IPS DF 6.9 (cell line): ENCODE measurements at regions not wholly inside any gene's neighbourhood (a gene's known extent, or its start where the extent isn't known, plus 50 kb on each side); places are given as distances from the start of the nearest gene placed in this dataset.

Experiments
- DNase-seq: peaks from one replicate; pipeline ENCODE4 v3.0.0-alpha.2; 2013; ENCODE audit warnings: low read depth, low spot score
- H3K27ac ChIP-seq: one replicate; pipeline ENCODE4 v1.5.1; 2013; ENCODE audit warnings: low read length, control low read depth
- H3K27me3 ChIP-seq: 2 replicates; pipeline ENCODE4 v1.6.1; 2013; ENCODE audit warnings: mild to moderate bottlenecking, low read length; ENCODE audit not compliant: control insufficient read depth, insufficient read depth
- H3K36me3 ChIP-seq: 2 replicates; pipeline ENCODE4 v1.6.1; 2013; ENCODE audit warnings: low read length; ENCODE audit not compliant: control insufficient read depth, insufficient read depth
- H3K4me1 ChIP-seq: 2 replicates; pipeline ENCODE4 v1.6.1; 2013; ENCODE audit warnings: low read length; ENCODE audit not compliant: control insufficient read depth, insufficient read depth
- H3K4me3 ChIP-seq: 2 replicates; pipeline ENCODE4 v1.5.1; 2013; ENCODE audit warnings: mild to moderate bottlenecking, low read length
- H3K9me3 ChIP-seq: 2 replicates; pipeline ENCODE4 v1.6.1; 2013; ENCODE audit warnings: low read length, inconsistent platforms; ENCODE audit not compliant: control insufficient read depth, insufficient read depth
- WGBS: extraction: QIAGEN DNeasy Blood & Tissue Kit; methylation state at CpG from one replicate; pipeline ENCODE4 v1.1.7; 2013; ENCODE audit warnings: mixed read lengths, missing lambda C conversion rate; ENCODE audit not compliant: insufficient read length, insufficient coverage; 5-methylcytosine and 5-hydroxymethylcytosine counted together

DNA sequence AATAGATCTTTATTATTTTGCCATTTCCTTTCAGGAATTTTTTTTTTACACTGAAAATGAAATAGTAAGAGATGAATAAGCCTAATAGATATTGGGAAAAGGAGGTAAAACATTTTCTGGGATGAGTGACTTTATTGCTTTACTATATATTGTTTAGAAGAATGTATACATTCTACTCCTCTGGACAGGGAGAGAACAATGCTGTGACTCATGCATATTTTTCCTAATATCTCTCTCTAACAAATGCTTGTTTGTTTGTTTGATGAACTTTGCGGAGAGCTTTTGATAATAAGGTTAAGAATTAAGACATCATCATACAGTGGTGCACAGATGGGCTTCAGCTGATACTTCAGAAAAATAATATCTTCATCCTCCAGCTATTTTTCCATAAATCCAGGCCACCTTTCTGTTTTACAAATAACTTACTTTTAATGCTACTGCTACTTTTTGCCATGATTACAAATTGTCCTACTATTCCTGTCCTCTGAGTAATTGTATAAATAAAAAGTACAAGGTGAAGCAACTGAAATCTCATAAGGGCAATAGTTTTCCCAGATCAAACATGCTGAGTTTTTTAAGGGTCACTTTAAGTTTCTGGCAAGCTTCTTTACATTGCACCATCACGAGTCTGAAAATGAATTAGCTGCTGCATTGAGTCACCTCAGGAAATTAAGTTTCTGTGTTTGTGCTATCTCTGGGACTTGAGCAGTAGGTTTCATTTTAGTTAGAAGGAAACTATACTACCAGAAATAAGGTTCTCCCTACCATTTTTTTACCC is 207.3 kb upstream of the POT1 start:
- Histone ChIP-seq H3K4me3 (no peak overlapping the region), H3K36me3 (no peaks in the 10 kb centered on the region), H3K9me3 (no peaks in the 10 kb centered on the region; the same call in 1 of the 2 replicates), H3K27ac (no peak overlapping the region), H3K27me3 (no peaks in the 10 kb centered on the region), H3K4me1 (no peaks in the 10 kb centered on the region)
- no CpG with 5 or more reads among the region's 2 CpGs for WGBS
- no peak for DNase-seq

DNA sequence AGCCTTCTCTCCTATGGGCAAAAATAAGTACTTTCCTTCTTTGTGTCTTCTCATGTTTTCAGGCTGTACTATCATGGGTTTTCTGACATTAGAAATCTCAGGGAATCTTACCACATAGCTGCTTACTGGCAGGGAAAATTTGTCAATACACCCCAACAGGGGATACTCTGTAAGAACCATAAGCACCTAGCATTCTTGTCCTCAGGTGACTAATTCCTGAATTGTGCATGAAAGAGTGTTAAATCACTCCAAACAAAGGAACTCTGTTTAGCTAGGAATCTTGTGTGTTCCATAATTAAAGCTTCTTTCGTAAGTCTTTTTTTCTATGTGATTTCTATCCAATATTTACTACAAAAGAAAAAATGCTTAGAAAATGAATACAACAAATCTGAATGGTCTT is 206.7 kb upstream of the POT1 start:
- Histone ChIP-seq H3K9me3 (no peaks in the 10 kb centered on the region; the same call in 1 of the 2 replicates), H3K27me3 (no peaks in the 10 kb centered on the region), H3K4me1 (no peaks in the 10 kb centered on the region), H3K36me3 (no peaks in the 10 kb centered on the region), H3K4me3 (no peak overlapping the region), H3K27ac (no peak overlapping the region)
- DNase-seq: no peak
- no CpG with 5 or more reads among the region's 1 CpG for WGBS

DNA sequence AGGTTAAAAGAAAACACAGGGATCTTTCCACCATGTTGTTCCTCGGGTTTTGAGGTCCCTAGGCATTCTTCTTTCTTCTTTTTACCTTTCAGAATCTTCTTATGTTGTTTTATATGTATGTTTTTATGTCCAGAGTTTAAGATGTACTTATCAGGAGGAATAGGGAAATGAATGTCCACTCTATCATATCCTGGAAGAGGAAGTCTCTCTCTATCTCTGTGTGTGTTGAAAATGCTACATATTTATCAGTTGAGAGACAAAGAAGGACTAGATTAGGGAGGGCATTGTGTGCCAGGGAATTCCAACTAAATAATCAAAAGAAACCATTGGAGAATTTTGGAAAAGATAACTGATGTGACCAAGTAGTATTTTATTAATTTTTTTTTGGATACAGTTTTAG is 200.5 kb upstream of the POT1 start:
- Histone ChIP-seq H3K27me3 (no peaks in the 10 kb centered on the region), H3K36me3 (no peaks in the 10 kb centered on the region), H3K4me1 (no peaks in the 10 kb centered on the region), H3K9me3 (no peaks in the 10 kb centered on the region; the same call in 1 of the 2 replicates), H3K4me3 (no peak overlapping the region), H3K27ac (no peak overlapping the region)
- WGBS: no CpG with 5 or more reads among the region's 1 CpG
- no peak for DNase-seq

DNA sequence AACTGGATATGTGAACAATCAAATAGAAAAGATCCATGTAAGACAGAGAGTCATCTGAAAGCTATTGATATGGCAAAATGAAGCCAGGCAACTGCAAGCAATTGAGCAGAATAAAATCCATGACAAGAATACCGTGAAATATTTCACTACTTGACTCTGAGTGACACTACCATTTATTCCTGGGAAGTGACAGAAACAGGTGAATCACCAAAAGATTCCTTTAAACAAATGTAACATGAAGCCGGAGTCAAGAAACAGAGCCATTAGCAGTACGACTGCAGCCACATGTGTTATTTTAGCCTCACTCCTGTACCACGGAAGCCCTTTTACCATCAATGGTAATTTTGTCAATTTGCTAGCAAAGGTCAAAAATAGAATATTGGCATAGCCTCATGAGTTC is 197.7 kb upstream of the POT1 start:
- no peak for DNase-seq
- Histone ChIP-seq H3K9me3 (no peaks in the 10 kb centered on the region), H3K4me1 (no peaks in the 10 kb centered on the region), H3K27ac (no peak overlapping the region), H3K27me3 (no peaks in the 10 kb centered on the region), H3K36me3 (no peaks in the 10 kb centered on the region), H3K4me3 (no peak overlapping the region)
- WGBS: no CpG with 5 or more reads among the region's 4 CpGs

DNA sequence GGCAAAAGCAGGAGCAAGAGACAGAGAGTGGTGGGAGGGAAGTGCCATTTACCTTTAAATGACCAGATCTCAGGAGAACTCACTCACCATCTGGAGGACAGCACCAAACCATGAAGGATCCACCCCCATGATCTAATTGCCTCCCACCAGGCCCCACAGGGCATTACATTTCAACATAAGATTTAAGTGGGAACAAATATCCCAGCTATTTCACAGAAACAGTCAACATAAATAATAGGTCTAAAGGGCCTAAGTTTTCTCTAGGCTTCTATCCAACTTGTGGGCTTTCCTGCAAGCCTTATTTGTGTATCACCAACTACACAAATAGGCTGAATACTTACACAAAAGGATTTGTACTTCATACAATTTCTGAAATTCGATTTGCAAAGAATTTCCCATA is 196.8 kb upstream of the POT1 start:
- Histone ChIP-seq H3K27ac (no peak overlapping the region), H3K4me3 (no peak overlapping the region), H3K36me3 (no peaks in the 10 kb centered on the region), H3K9me3 (no peaks in the 10 kb centered on the region), H3K4me1 (no peaks in the 10 kb centered on the region), H3K27me3 (no peaks in the 10 kb centered on the region)
- no CpG with 5 or more reads among the region's 1 CpG for WGBS
- no peak for DNase-seq

DNA sequence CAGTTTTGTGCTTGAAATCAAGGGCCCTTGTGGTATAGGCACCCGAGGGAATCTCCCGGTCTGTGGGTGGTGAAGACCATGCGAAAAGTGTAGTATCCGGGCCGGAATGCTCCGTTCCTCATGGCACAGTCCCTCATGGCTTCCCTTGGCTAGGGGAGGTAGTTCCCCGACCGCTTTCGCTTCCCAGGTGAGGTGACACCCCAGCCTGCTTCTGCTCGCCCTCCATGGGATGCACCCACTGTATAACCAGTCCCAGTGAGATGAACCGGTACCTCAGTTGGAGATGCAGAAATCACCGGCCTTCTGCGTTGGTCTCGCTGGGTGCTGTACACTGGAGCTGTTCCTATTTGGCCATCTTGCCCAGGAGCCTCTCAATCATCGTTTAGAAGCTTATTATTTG is 195.7 kb upstream of the POT1 start:
- H3K27me3 ChIP-seq: no peaks in the 10 kb centered on the region
- H3K36me3 ChIP-seq: no peaks in the 10 kb centered on the region
- H3K27ac ChIP-seq: no peak overlapping the region
- DNase-seq: no peak
- no CpG with 5 or more reads among the region's 15 CpGs for WGBS
- H3K4me3 ChIP-seq: no peak overlapping the region
- no peaks in the 10 kb centered on the region for H3K4me1 ChIP-seq
- no peaks in the 10 kb centered on the region for H3K9me3 ChIP-seq

DNA sequence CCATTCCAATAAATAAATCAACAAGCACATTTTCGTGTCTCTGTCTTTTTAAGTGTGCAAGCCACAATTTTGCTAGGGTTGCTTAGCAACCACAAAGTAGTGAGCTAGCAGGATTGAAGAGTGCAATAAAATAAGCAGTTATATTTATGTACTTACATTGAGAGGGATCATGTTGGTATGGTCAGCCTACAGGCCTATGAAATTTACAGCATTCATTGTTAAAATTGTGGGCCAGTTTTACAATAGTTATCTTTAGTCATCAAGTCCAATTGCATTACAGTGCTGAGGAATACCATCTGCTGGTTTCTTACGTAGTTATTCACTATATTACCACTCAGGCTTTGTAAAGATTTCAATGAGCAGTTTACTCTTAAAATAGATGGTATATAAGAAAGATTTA is 192.5 kb upstream of the POT1 start:
- no peak for DNase-seq
- no peaks in the 10 kb centered on the region for H3K4me1 ChIP-seq
- no peaks in the 10 kb centered on the region for H3K9me3 ChIP-seq
- no peaks in the 10 kb centered on the region for H3K27me3 ChIP-seq
- H3K36me3 ChIP-seq: no peaks in the 10 kb centered on the region
- no CpG with 5 or more reads among the region's 2 CpGs for WGBS
- no peak overlapping the region for H3K4me3 ChIP-seq
- H3K27ac ChIP-seq: no peak overlapping the region

DNA sequence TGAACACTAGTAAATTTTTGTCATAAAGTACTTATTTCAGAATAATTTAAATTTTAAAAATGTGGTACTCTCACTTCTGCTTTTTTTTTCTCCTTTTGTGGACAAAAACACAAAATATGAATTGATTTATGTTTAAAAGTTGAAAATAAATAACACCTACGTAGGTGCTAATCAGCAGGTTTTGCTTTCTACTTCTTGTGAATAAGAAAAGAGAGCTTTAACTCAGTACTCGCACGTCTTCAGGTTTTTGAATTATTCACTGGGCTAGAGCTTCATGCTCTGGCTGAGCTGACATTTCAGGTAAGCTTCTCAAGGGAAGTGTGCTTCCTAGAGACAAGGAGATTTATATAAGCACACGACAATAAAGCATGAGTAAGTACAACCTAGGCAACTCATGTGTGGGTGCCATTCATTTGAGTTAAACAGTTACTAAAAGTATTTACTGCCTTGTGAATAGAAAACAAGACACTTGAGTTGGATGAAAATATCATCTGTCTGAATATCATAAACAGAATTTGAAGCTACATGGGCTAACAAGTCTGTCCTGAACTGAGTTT is 190.0 kb upstream of the POT1 start:
- no peaks in the 10 kb centered on the region for H3K27me3 ChIP-seq
- H3K36me3 ChIP-seq: no peaks in the 10 kb centered on the region
- H3K4me1 ChIP-seq: no peaks in the 10 kb centered on the region
- WGBS: no CpG with 5 or more reads among the region's 4 CpGs
- H3K27ac ChIP-seq: no peak overlapping the region
- no peaks in the 10 kb centered on the region for H3K9me3 ChIP-seq
- H3K4me3 ChIP-seq: no peak overlapping the region
- DNase-seq: no peak

DNA sequence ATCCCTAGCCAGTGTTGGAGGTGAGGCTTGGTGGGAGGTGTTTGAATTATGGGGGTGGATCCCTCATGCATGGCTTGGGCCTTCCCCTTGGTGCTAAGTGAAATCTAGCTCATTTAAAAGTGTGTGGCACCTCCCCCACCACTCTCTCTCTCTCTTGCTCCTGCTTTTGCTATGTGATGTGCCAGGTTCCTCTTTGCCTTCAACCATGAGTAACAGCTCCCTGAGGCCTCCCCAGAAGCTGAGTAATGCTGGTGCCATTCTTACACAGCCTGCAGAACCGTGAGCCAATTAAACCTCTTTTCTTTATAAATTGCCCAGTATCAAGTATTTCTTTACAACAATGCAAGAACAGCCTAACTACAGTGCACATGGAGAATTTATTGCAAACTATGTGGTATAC is 188.8 kb upstream of the POT1 start:
- no peaks in the 10 kb centered on the region for H3K27me3 ChIP-seq
- no peak overlapping the region for H3K4me3 ChIP-seq
- no peaks in the 10 kb centered on the region for H3K36me3 ChIP-seq
- no peaks in the 10 kb centered on the region for H3K9me3 ChIP-seq
- WGBS: no CpG with 5 or more reads among the region's 1 CpG
- no peak overlapping the region for H3K27ac ChIP-seq
- DNase-seq: no peak
- H3K4me1 ChIP-seq: no peaks in the 10 kb centered on the region

DNA sequence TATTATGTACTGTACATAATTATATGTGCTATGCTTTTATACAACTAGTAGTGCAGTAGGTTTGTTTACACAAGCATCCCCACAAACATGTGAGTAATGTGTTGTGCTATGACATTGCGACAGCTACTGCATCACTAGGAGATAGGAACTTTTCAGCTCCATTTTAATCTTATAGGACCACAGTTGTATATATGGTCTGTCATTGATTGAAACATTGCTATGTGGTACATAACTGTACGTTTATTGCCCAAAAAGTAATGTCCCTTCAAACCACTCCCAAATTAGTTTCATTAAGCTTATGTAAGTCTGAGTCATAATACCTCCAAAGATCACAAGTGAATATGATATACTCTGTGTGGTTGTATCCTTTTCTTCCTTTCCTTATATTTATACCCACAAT is 183.2 kb upstream of the POT1 start:
- WGBS: no CpG with 5 or more reads among the region's 2 CpGs

DNA sequence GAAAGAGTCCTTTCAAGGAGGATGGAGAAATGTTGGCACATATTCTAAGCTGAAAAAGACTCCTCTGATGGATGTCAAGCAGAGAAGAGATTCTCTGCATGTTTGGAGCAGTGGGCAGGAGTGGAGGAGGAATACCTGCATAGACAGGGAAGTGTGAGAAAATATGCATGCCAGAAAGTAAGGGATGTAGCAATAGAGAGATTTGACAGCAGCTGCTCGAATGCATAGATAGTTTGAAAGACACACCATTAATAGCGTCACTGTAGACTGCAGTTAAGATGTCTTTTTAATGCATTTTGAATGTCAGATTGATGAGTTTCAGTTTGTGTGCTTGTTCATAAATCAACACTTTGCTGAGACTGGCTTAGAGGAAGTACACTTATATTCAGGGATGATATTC is 169.9 kb upstream of the POT1 start:
- WGBS: no CpG with 5 or more reads among the region's 2 CpGs
- Histone ChIP-seq H3K36me3 (no peaks in the 10 kb centered on the region), H3K4me3 (no peak overlapping the region), H3K27ac (no peak overlapping the region), H3K27me3 (no peaks in the 10 kb centered on the region), H3K4me1 (peaks cover under 1% of the 10 kb centered on the region; the same call in 1 of the 2 replicates), H3K9me3 (no peaks in the 10 kb centered on the region)
- no peak for DNase-seq

More for the DNA sequence above, 183.2 kb upstream of the POT1 start:
- H3K27me3 ChIP-seq: no peaks in the 10 kb centered on the region
- H3K4me3 ChIP-seq: no peak overlapping the region
- no peaks in the 10 kb centered on the region for H3K36me3 ChIP-seq
- DNase-seq: no peak
- H3K9me3 ChIP-seq: no peaks in the 10 kb centered on the region
- H3K27ac ChIP-seq: no peak overlapping the region
- H3K4me1 ChIP-seq: no peaks in the 10 kb centered on the region
